Endothelial cell of umbilical vein (primary cell): ENCODE measurements at regions not wholly inside any gene's neighbourhood (a gene's known extent, or its start where the extent isn't known, plus 50 kb on each side); places are given as distances from the start of the nearest gene placed in this dataset.
"Not testable (repeated sequence)": the region's sequence is repeated elsewhere in the genome, so short reads cannot be mapped to it uniquely, and the experiment has no call there.

ENCODE experiments used
- BruUV-seq: library from RNA; stranded (reverse); fragments of 400-500 nt; replicated peaks from 2 replicates; lab custom pipeline; 2021; lab: Mats Ljungman, UMichigan
- CTCF ChIA-PET: fragments of 300-600, 350-600 bp; sonication (Branson Sonifier 250); formaldehyde crosslinking; loops from one replicate; lab custom pipeline; 2021; ENCODE audit warnings: antibody characterized with exemption, inconsistent platforms; lab: Charles Lee
- POLR2A ChIA-PET: fragments of 300-600, 350-600 bp; sonication (Branson Sonifier 250); formaldehyde crosslinking; loops from one replicate; lab custom pipeline; 2021; ENCODE audit warnings: antibody characterized with exemption, inconsistent platforms; lab: Charles Lee
- DNase-seq: peaks from one replicate; pipeline ENCODE4 v3.0.0-alpha.2; 2011; ENCODE audit warnings: low read depth, low spot score
- FAIRE-seq: peaks from 2 replicates; lab custom pipeline; 2011; peaks lifted over from hg19 to GRCh38; lab: Jason Lieb, UNC
- H2AFZ ChIP-seq: 2 replicates; pipeline ENCODE4 v1.6.0; 2012; ENCODE audit warnings: low read depth, low read length, control low read depth, inconsistent platforms
- H3K27ac ChIP-seq: 2 replicates; pipeline ENCODE4 v1.5.1; 2011; ENCODE audit warnings: low read depth, mild to moderate bottlenecking, control low read depth, low read length, moderate library complexity; ENCODE audit not compliant: insufficient read depth
- H3K27me3 ChIP-seq, 2 experiments: 2 replicates each; pipeline versions ENCODE4 v1.6.0 to v1.6.1; 2011; ENCODE audit warnings: low read length in 2 of 2, mixed read lengths in 1 of 2; ENCODE audit not compliant: control insufficient read depth in 2 of 2, insufficient read depth in 2 of 2
- H3K36me3 ChIP-seq, 2 experiments: 2 replicates in 1 of 2; 3 replicates in 1 of 2; pipeline ENCODE4 v1.5.1; 2011; ENCODE audit warnings: low read length in 2 of 2, mild to moderate bottlenecking in 1 of 2, moderate library complexity in 1 of 2; ENCODE audit not compliant: control insufficient read depth in 2 of 2, insufficient read depth in 2 of 2; ENCODE audit errors: extremely low read depth in 1 of 2
- H3K4me1 ChIP-seq: 3 replicates; pipeline ENCODE4 v1.5.1; 2011; ENCODE audit warnings: mild to moderate bottlenecking, low read length; ENCODE audit not compliant: control insufficient read depth, insufficient read depth; ENCODE audit errors: extremely low read depth
- H3K4me2 ChIP-seq: 2 replicates; pipeline ENCODE4 v1.6.1; 2011; ENCODE audit warnings: low read length, control low read depth, mixed read lengths; ENCODE audit not compliant: insufficient read depth
- H3K4me3 ChIP-seq, 3 experiments: fragments of 200-600 bp in 1 of 3; sonication (generic), shearing (Covaris generic) in 1 of 3; replicated peaks in 1 of 3; 2 replicates each; pipeline ENCODE4 v1.5.1; 2011 to 2016; ENCODE audit warnings: control low read depth in 3 of 3, low read length in 3 of 3, mild to moderate bottlenecking in 2 of 3, inconsistent platforms in 1 of 3, low read depth in 1 of 3, moderate library complexity in 1 of 3; ENCODE audit not compliant: insufficient read depth in 1 of 3
- H3K79me2 ChIP-seq: 2 replicates; pipeline ENCODE4 v1.6.0; 2012; ENCODE audit warnings: low read length, inconsistent platforms; ENCODE audit not compliant: control insufficient read depth, insufficient read depth
- H3K9ac ChIP-seq: replicated peaks from 2 replicates; pipeline ENCODE3; 2011; ENCODE audit warnings: low read length, control low read depth; ENCODE audit not compliant: insufficient read depth; ENCODE audit errors: extremely low read depth
- H3K9me1 ChIP-seq: replicated peaks from 3 replicates; pipeline ENCODE4 v1.6.0; 2011; ENCODE audit warnings: mild to moderate bottlenecking, low read length; ENCODE audit not compliant: control insufficient read depth, insufficient read depth; ENCODE audit errors: extremely low read depth
- H3K9me3 ChIP-seq: replicated peaks from 2 replicates; pipeline ENCODE4 v1.5.1; 2012; ENCODE audit warnings: low read length, inconsistent platforms; ENCODE audit not compliant: control insufficient read depth, insufficient read depth
- H4K20me1 ChIP-seq: replicated peaks from 2 replicates; pipeline ENCODE3; 2011; ENCODE audit warnings: mild to moderate bottlenecking, low read length; ENCODE audit not compliant: control insufficient read depth, insufficient read depth; ENCODE audit errors: extremely low read depth
- CTCF ChIP-seq, 2 donors: IDR thresholded peaks; 1 replicate in 1 of 2; 2 replicates in 1 of 2; pipeline ENCODE4 v1.5.1; 2011; ENCODE audit warnings: low read length in 2 of 2, mild to moderate bottlenecking in 2 of 2, moderate library complexity in 2 of 2, control low read depth in 1 of 2, inconsistent platforms in 1 of 2, low read depth in 1 of 2; ENCODE audit not compliant: insufficient read depth in 1 of 2; ENCODE audit errors: extremely low read depth in 1 of 2
- EZH2 ChIP-seq: IDR thresholded peaks from 2 replicates; pipeline ENCODE4 v1.6.1; 2012; ENCODE audit warnings: borderline replicate concordance, low read depth, mild to moderate bottlenecking, moderate library complexity, low read length, inconsistent platforms; ENCODE audit not compliant: severe bottlenecking
- FOS ChIP-seq: IDR thresholded peaks from 2 replicates; pipeline ENCODE4 v1.6.1; 2011; ENCODE audit warnings: mild to moderate bottlenecking, low read length, moderate library complexity, borderline replicate concordance; ENCODE audit not compliant: insufficient read depth
- GATA2 ChIP-seq: IDR thresholded peaks from 2 replicates; pipeline ENCODE4 v1.7.0; 2011; ENCODE audit warnings: low read depth, mild to moderate bottlenecking, moderate library complexity, mixed read lengths, low read length; ENCODE audit not compliant: insufficient read length, insufficient read depth
- JUN ChIP-seq: IDR thresholded peaks from 2 replicates; pipeline ENCODE4 v1.6.1; 2011; ENCODE audit warnings: borderline replicate concordance, low read depth; ENCODE audit not compliant: insufficient read length, insufficient read depth
- MAX ChIP-seq: IDR thresholded peaks from 2 replicates; pipeline ENCODE4 v1.6.1; 2011; ENCODE audit not compliant: insufficient read depth, insufficient read length
- MYC ChIP-seq: IDR thresholded peaks from one replicate; pipeline ENCODE4 v1.6.1; 2011; ENCODE audit warnings: mild to moderate bottlenecking, low read depth, low read length
- POLR2A ChIP-seq: IDR thresholded peaks from 2 replicates; pipeline ENCODE4 v1.6.1; 2012; ENCODE audit warnings: low read depth, mild to moderate bottlenecking, control low read depth, low read length
- POLR2AphosphoS5 ChIP-seq: IDR thresholded peaks from 2 replicates; pipeline ENCODE4 v1.6.1; 2012; ENCODE audit warnings: low read depth, mild to moderate bottlenecking, control low read depth, low read length, moderate library complexity; ENCODE audit not compliant: insufficient read depth
- dilution Hi-C: fragments of 300-500 bp; cut with MboI; formaldehyde crosslinking; loops from one replicate; pipeline ENCODE4 v1.15.0; 2019; ENCODE audit warnings: low sequenced_read_pairs; ENCODE audit not compliant: extremely low pct_ligation_motif_present
- intact Hi-C: fragments of 100-400 bp; cut with micrococcal nuclease; formaldehyde crosslinking; loops from one replicate; pipeline ENCODE4 v1.10.0; 2022

- dilution Hi-C loops (no loop called here), intact Hi-C loops (no loop called here)
- ChIA-PET POLR2A (no interaction called here), CTCF (no interaction called here)
- no peak overlapping the region for H3K9ac ChIP-seq
- no peaks in the 10 kb centered on the region for H4K20me1 ChIP-seq
- H3K4me2 ChIP-seq: no peak overlapping the region
- H3K9me1 ChIP-seq: no peaks in the 10 kb centered on the region
- TF ChIP-seq MYC: no peak
- no peak for TF ChIP-seq GATA2
- no peak for TF ChIP-seq EZH2
- no peak for TF ChIP-seq JUN
- TF ChIP-seq FOS: no peak
- no peak for TF ChIP-seq POLR2A
- TF ChIP-seq MAX: no peak
- TF ChIP-seq CTCF (IDR thresholded peaks at IDR 0.05; ENCODE audit: extremely low read depth in 1 of 2, insufficient read depth in 1 of 2, low read depth in 1 of 2, low read length in 2 of 2): no peak
- no peak for TF ChIP-seq POLR2AphosphoS5
- H3K27me3 ChIP-seq: peaks cover 0 to 6% of the 10 kb centered on the region in 2 experiments
- H3K79me2 ChIP-seq: no peaks in the 10 kb centered on the region
- FAIRE-seq (no peak), DNase-seq (no peak)
- no peak overlapping the region for H2AFZ ChIP-seq
- no peaks in the 10 kb centered on the region for H3K36me3 ChIP-seq
- no peaks in the 10 kb centered on the region for H3K4me1 ChIP-seq
- H3K4me3 ChIP-seq: no peak overlapping the region
- BruUV-seq: no TSS peak
- H3K9me3 ChIP-seq: no peaks in the 10 kb centered on the region
- no peak overlapping the region for H3K27ac ChIP-seq
These were observed 110.0 kb upstream of the PRDX6 start for GRCh38 chr1:173367136-173367535.

- H3K27ac ChIP-seq, H3K27me3 ChIP-seq, H3K9me1 ChIP-seq, H4K20me1 ChIP-seq, H3K79me2 ChIP-seq, DNase-seq, H3K36me3 ChIP-seq, H3K4me2 ChIP-seq, FAIRE-seq, H2AFZ ChIP-seq, BruUV-seq, POLR2A ChIA-PET, intact Hi-C loops, dilution Hi-C loops, H3K9me3 ChIP-seq, H3K4me1 ChIP-seq, CTCF ChIA-PET, H3K4me3 ChIP-seq, H3K9ac ChIP-seq: not testable (repeated sequence)
These were observed 106.5 kb upstream of the PRDX6 start for GRCh38 chr1:173370586-173370985.

GRCh38 chr1:173376065-173376464 is 101.1 kb upstream of the PRDX6 start:
- BruUV-seq, POLR2A ChIA-PET: not testable (repeated sequence)

More at GRCh38 chr1:173376065-173376464, 101.1 kb upstream of the PRDX6 start:
- H3K4me3 ChIP-seq, H3K36me3 ChIP-seq, H3K27ac ChIP-seq, H3K9me3 ChIP-seq, H2AFZ ChIP-seq, dilution Hi-C loops, H3K4me1 ChIP-seq, H3K9me1 ChIP-seq, DNase-seq, intact Hi-C loops, H4K20me1 ChIP-seq, H3K4me2 ChIP-seq, H3K9ac ChIP-seq, FAIRE-seq, H3K27me3 ChIP-seq, CTCF ChIA-PET, H3K79me2 ChIP-seq: not testable (repeated sequence)
